ENCODE measurements at regions not wholly inside any gene's neighbourhood (a gene's known extent, or its start where the extent isn't known, plus 50 kb on each side); places are given as distances from the start of the nearest gene placed in this dataset.

DNA sequence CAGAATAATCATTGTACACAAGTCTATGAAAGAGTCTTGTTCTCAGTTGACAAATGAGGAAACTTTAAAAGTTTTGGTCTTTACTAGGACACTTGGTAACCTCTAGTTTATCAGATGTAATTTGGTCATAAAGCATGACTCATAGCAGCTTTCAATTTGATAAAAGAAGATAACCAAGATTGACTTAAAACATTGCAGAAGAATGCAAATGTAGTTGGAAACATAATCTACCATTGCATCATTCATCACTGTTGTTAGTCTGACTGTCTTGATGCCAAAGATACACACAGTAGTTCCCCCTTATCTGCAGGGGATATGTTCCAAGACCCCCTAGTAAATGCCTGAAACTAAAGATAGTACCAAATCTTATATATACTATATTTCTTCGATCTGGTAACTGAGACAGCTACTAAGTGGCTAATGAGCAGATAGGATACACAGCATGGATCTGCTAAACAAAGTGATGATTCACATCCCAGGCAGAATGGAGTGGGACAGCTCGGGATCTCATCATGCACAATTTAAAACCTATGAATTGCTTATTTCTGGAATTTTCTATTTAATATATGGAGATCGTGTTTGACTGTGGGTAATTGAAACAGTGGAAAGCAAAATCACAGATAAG, 131.4 kb upstream of the CCDC68 start:
- TF ChIP-seq, protein P1, sequence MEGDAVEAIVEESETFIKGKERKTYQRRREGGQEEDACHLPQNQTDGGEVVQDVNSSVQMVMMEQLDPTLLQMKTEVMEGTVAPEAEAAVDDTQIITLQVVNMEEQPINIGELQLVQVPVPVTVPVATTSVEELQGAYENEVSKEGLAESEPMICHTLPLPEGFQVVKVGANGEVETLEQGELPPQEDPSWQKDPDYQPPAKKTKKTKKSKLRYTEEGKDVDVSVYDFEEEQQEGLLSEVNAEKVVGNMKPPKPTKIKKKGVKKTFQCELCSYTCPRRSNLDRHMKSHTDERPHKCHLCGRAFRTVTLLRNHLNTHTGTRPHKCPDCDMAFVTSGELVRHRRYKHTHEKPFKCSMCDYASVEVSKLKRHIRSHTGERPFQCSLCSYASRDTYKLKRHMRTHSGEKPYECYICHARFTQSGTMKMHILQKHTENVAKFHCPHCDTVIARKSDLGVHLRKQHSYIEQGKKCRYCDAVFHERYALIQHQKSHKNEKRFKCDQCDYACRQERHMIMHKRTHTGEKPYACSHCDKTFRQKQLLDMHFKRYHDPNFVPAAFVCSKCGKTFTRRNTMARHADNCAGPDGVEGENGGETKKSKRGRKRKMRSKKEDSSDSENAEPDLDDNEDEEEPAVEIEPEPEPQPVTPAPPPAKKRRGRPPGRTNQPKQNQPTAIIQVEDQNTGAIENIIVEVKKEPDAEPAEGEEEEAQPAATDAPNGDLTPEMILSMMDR (IDR thresholded peaks at IDR 0.05), result no peak
- TF ChIP-seq POLR2A (IDR thresholded peaks at IDR 0.05), result no peak

Data from uterus (tissue), 2 donors.